OCI-LY1 (cell line): ENCODE measurements at regions not wholly inside any gene's neighbourhood (a gene's known extent, or its start where the extent isn't known, plus 50 kb on each side); places are given as distances from the start of the nearest gene placed in this dataset.

Experiments used
- H2AFZ ChIP-seq: fragments of 200-600 bp; sonication (generic), shearing (Covaris generic); 2 replicates; pipeline ENCODE4 v1.6.0; 2014; ENCODE audit warnings: antibody characterized with exemption, mild to moderate bottlenecking, low read length
- H3F3A ChIP-seq: fragments of 200-600 bp; sonication (generic), shearing (Covaris generic); 2 replicates; pipeline ENCODE4 v1.6.0; 2014; ENCODE audit warnings: mild to moderate bottlenecking, antibody characterized with exemption, low read length, moderate library complexity; ENCODE audit not compliant: insufficient read depth
- H3K27ac ChIP-seq: fragments of 200-600 bp; sonication (generic); 2 replicates; pipeline ENCODE4 v1.5.1; 2014; ENCODE audit warnings: low read length, mixed run types, mild to moderate bottlenecking, low read depth; ENCODE audit not compliant: poor library complexity, severe bottlenecking
- H3K27me3 ChIP-seq: fragments of 200-600 bp; sonication (generic); 2 replicates; pipeline ENCODE4 v1.6.0; 2014; ENCODE audit warnings: antibody characterized with exemption, mild to moderate bottlenecking, low read length, moderate library complexity; ENCODE audit not compliant: insufficient read depth
- H3K36me3 ChIP-seq: fragments of 200-600 bp; sonication (generic); 2 replicates; pipeline ENCODE4 v1.6.1; 2014; ENCODE audit warnings: mild to moderate bottlenecking, antibody characterized with exemption, low read length, moderate library complexity, mixed read lengths; ENCODE audit not compliant: insufficient read depth
- H3K4me1 ChIP-seq: fragments of 200-600 bp; sonication (generic); 2 replicates; pipeline ENCODE4 v1.5.1; 2014; ENCODE audit warnings: mild to moderate bottlenecking, low read length, moderate library complexity; ENCODE audit not compliant: insufficient read depth, severe bottlenecking
- H3K4me2 ChIP-seq: fragments of 200-600 bp; sonication (generic), shearing (Covaris generic); 2 replicates; pipeline ENCODE4 v1.6.1; 2014; ENCODE audit warnings: low read length
- H3K4me3 ChIP-seq: fragments of 200-600 bp; sonication (generic); 2 replicates; pipeline ENCODE4 v1.5.1; 2014; ENCODE audit warnings: low read length, low read depth, mild to moderate bottlenecking, mixed read lengths; ENCODE audit not compliant: poor library complexity, severe bottlenecking
- H3K79me2 ChIP-seq: fragments of 200-600 bp; shearing (Covaris generic); 2 replicates; pipeline ENCODE4 v1.6.1; 2016; ENCODE audit warnings: mixed run types, low read length, mixed read lengths; ENCODE audit not compliant: insufficient read depth
- H3K9ac ChIP-seq: fragments of 200-600 bp; sonication (generic), shearing (Covaris generic); 2 replicates; pipeline ENCODE4 v1.6.1; 2014; ENCODE audit warnings: mild to moderate bottlenecking, low read length, mixed read lengths
- H3K9me2 ChIP-seq: fragments of 200-600 bp; sonication (generic), shearing (Covaris generic); 2 replicates; pipeline ENCODE4 v1.6.1; 2014; ENCODE audit warnings: low read depth, mild to moderate bottlenecking, low read length, mixed read lengths
- H3K9me3 ChIP-seq: fragments of 200-600 bp; shearing (Covaris generic); 2 replicates; pipeline ENCODE4 v1.6.1; 2014; ENCODE audit warnings: low read length, mixed read lengths
- H4K20me1 ChIP-seq: fragments of 200-600 bp; sonication (generic), shearing (Covaris generic); 2 replicates; pipeline ENCODE4 v1.6.0; 2016; ENCODE audit warnings: mild to moderate bottlenecking, low read length; ENCODE audit not compliant: insufficient read depth
- EZH2 ChIP-seq: fragments of 200-600 bp; sonication (generic), shearing (Covaris generic); IDR thresholded peaks from 2 replicates; pipeline ENCODE4 v1.8.0; 2017; ENCODE audit warnings: borderline replicate concordance, mixed run types, mild to moderate bottlenecking, antibody characterized with exemption, low read length, moderate library complexity, mixed read lengths
- TF ChIP-seq, protein P1 (sequence below): fragments of 200-600 bp; sonication (generic), shearing (Covaris generic); IDR thresholded peaks from 2 replicates; pipeline ENCODE4 v1.5.1; 2017; ENCODE audit warnings: mild to moderate bottlenecking, antibody characterized with exemption, low read length, moderate library complexity, mixed read lengths

DNA sequence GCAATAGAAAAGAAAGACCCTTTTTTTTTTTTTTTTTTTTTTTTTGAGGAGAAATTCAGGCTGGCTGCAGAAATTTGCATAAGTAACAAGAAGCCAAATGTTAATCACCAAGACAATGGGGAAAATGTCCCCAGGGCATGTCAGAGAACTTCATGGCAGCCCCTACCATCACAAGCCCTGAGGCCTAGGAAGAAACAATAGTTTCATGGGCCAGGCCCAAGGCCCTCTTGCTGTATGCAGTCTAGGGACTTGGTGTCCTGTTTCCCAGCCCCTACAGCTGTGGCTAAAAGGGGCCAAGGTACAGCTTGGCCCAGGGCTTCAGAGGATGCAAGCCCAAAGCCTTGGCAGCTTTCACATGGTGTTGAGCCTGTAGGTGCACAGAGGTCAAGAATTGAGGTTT, 88.4 kb upstream of the TPP2 start:
- Histone ChIP-seq H3K9ac (no peak overlapping the region), H4K20me1 (no peaks in the 10 kb centered on the region), H3K4me1 (no peaks in the 10 kb centered on the region), H3F3A (no peaks in the 10 kb centered on the region), H3K27ac (no peak overlapping the region), H2AFZ (no peak overlapping the region), H3K36me3 (no peaks in the 10 kb centered on the region), H3K27me3 (no peaks in the 10 kb centered on the region), H3K9me3 (no peaks in the 10 kb centered on the region), H3K9me2 (no peaks in the 10 kb centered on the region), H3K79me2 (no peaks in the 10 kb centered on the region), H3K4me2 (no peak overlapping the region), H3K4me3 (no peak overlapping the region)
- TF ChIP-seq EZH2: no peak

DNA sequence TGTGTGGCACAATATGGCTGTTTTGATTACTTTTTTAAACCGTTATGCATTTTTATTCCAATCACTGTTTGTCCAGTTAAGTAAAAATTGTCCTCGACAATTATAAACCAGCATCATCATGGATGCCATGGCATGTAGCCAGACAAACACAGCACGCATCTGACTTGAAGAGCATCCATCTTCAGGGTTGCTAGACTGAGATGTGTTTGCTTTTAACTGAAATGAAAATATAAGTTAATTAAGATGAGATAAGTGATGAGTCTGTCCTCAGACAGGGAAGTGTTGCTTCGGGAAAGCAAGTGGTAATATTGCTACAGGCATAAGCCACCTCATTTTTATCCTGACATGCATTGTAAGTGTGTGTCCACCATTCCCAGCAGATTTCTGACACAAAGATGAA, 92.8 kb upstream of the TPP2 start:
- Histone ChIP-seq H3K9ac (no peak overlapping the region), H3K4me1 (no peaks in the 10 kb centered on the region), H3F3A (no peaks in the 10 kb centered on the region), H3K27me3 (no peaks in the 10 kb centered on the region), H3K79me2 (no peaks in the 10 kb centered on the region), H3K4me3 (no peak overlapping the region), H2AFZ (no peak overlapping the region), H3K9me2 (no peaks in the 10 kb centered on the region), H3K36me3 (no peaks in the 10 kb centered on the region), H3K4me2 (no peak overlapping the region), H3K27ac (no peak overlapping the region), H3K9me3 (no peaks in the 10 kb centered on the region), H4K20me1 (no peaks in the 10 kb centered on the region)
- TF ChIP-seq, protein P1, sequence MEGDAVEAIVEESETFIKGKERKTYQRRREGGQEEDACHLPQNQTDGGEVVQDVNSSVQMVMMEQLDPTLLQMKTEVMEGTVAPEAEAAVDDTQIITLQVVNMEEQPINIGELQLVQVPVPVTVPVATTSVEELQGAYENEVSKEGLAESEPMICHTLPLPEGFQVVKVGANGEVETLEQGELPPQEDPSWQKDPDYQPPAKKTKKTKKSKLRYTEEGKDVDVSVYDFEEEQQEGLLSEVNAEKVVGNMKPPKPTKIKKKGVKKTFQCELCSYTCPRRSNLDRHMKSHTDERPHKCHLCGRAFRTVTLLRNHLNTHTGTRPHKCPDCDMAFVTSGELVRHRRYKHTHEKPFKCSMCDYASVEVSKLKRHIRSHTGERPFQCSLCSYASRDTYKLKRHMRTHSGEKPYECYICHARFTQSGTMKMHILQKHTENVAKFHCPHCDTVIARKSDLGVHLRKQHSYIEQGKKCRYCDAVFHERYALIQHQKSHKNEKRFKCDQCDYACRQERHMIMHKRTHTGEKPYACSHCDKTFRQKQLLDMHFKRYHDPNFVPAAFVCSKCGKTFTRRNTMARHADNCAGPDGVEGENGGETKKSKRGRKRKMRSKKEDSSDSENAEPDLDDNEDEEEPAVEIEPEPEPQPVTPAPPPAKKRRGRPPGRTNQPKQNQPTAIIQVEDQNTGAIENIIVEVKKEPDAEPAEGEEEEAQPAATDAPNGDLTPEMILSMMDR: no peak
- no peak for TF ChIP-seq EZH2

DNA sequence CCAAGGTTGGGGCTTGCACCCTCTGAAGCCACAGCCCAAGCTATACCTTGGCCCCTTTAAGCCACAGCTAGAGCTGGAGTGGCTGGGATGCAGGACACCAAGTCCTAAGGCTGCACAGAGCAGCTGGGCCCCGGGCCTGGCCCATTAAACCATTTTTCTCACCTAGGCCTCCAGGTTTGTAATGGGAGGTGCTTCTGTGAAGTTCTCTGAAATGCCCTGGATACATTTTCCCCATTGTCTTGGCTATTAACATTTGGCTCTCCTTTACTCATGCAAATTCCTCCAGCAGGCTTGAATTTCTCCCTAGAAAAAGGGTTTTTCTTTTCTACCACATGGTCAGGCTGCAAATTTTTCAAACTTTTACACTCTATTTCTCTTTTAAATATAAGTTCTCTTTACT, 93.8 kb upstream of the FGF14 start:
- Histone ChIP-seq H3K27ac (no peak overlapping the region), H3F3A (no peaks in the 10 kb centered on the region), H3K9me3 (no peaks in the 10 kb centered on the region), H3K9me2 (no peaks in the 10 kb centered on the region), H3K27me3 (no peaks in the 10 kb centered on the region), H3K4me2 (no peak overlapping the region), H3K36me3 (no peaks in the 10 kb centered on the region), H3K79me2 (no peaks in the 10 kb centered on the region), H3K9ac (no peak overlapping the region), H2AFZ (no peak overlapping the region), H4K20me1 (no peaks in the 10 kb centered on the region), H3K4me3 (no peak overlapping the region), H3K4me1 (no peaks in the 10 kb centered on the region)
- TF ChIP-seq EZH2: no peak
- TF ChIP-seq, protein P1: no peak

DNA sequence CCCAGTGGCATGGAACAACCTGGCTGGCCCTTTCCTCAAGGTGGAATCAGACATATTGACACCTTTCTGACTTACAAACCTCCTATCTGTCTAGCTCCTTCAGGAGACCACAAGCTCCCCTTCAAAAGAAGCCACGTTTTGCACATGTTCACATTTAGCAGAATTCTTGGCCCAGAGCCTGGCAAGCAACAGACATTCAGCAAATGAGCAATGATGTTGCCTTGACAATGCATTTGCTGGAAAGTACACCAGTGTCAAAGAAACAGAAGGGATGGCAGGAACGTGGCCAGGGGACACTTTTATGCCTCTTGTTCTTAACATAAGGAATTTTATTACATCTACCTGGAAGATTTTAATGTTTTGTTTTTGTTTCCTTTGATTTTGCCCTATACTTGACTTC, 85.5 kb upstream of the FGF14 start:
- Histone ChIP-seq H3K27me3 (no peaks in the 10 kb centered on the region), H3K36me3 (no peaks in the 10 kb centered on the region), H3K27ac (no peak overlapping the region), H3K4me3 (no peak overlapping the region), H2AFZ (no peak overlapping the region), H3K9me2 (no peaks in the 10 kb centered on the region), H3F3A (no peaks in the 10 kb centered on the region), H3K79me2 (no peaks in the 10 kb centered on the region), H3K9ac (no peak overlapping the region), H4K20me1 (no peaks in the 10 kb centered on the region), H3K4me1 (no peaks in the 10 kb centered on the region), H3K9me3 (no peaks in the 10 kb centered on the region), H3K4me2 (no peak overlapping the region)
- TF ChIP-seq EZH2: no peak
- TF ChIP-seq, protein P1: no peak
